GM12864 (cell line): ENCODE measurements at regions not wholly inside any gene's neighbourhood (a gene's known extent, or its start where the extent isn't known, plus 50 kb on each side); places are given as distances from the start of the nearest gene placed in this dataset.

Experiments used
- DNase-seq: peaks from one replicate; pipeline ENCODE4 v3.0.0-alpha.2; 2011; ENCODE audit warnings: low read depth
- H3K4me3 ChIP-seq: 2 replicates; pipeline ENCODE4 v1.5.1; 2011; ENCODE audit warnings: mild to moderate bottlenecking, low read depth, low read length, control low read depth
- CTCF ChIP-seq: IDR thresholded peaks from 2 replicates; pipeline ENCODE4 v1.5.1; 2011; ENCODE audit warnings: low read depth, mild to moderate bottlenecking, moderate library complexity, low read length, control low read depth, inconsistent platforms; ENCODE audit errors: missing control alignments

GRCh38 chr15:94023531-94023930, 207.8 kb upstream of the MCTP2 start:
- H3K4me3 ChIP-seq: no peak overlapping the region
- no peak for DNase-seq
- no peak for TF ChIP-seq CTCF

GRCh38 chr15:94021621-94022320, 209.6 kb upstream of the MCTP2 start:
- H3K4me3 ChIP-seq: no peak overlapping the region
- no peak for TF ChIP-seq CTCF
- DNase-seq: no peak

- no peak for DNase-seq
- TF ChIP-seq CTCF: no peak
- H3K4me3 ChIP-seq: no peak overlapping the region
Observed at GRCh38 chr15:94019062-94019461, 212.3 kb upstream of the MCTP2 start.

GRCh38 chr15:94015324-94015723, 216.0 kb upstream of the MCTP2 start:
- TF ChIP-seq CTCF: no peak
- H3K4me3 ChIP-seq: no peak overlapping the region
- no peak for DNase-seq

- TF ChIP-seq CTCF: no peak
- DNase-seq: no peak
- no peak overlapping the region for H3K4me3 ChIP-seq
Observed at GRCh38 chr15:94008104-94009074, 223.0 kb upstream of the MCTP2 start.

GRCh38 chr15:94004697-94005096, 226.7 kb upstream of the MCTP2 start:
- DNase-seq: no peak
- no peak for TF ChIP-seq CTCF
- H3K4me3 ChIP-seq: no peak overlapping the region
